Astrocyte (in vitro differentiated cells and primary cell): ENCODE measurements at regions not wholly inside any gene's neighbourhood (a gene's known extent, or its start where the extent isn't known, plus 50 kb on each side); places are given as distances from the start of the nearest gene placed in this dataset.

Source experiments
- DNase-seq: peaks from one replicate; pipeline ENCODE4 v3.0.0-alpha.2; 2010; ENCODE audit warnings: low read depth
- FAIRE-seq: peaks from 2 replicates; lab custom pipeline; 2011; peaks lifted over from hg19 to GRCh38; lab: Jason Lieb, UNC
- H2AFZ ChIP-seq: 2 replicates; pipeline ENCODE4 v1.6.0; 2012; ENCODE audit warnings: low read depth, low read length, inconsistent platforms
- H3K27ac ChIP-seq: 2 replicates; pipeline ENCODE4 v1.5.1; 2011; ENCODE audit warnings: low read depth, low read length, inconsistent platforms
- H3K27me3 ChIP-seq: 2 replicates; pipeline ENCODE4 v1.6.0; 2011; ENCODE audit warnings: low read length, inconsistent platforms; ENCODE audit not compliant: insufficient read depth
- H3K36me3 ChIP-seq: 2 replicates; pipeline ENCODE4 v1.5.1; 2011; ENCODE audit warnings: low read length, inconsistent platforms; ENCODE audit not compliant: insufficient read depth
- H3K4me1 ChIP-seq: 2 replicates; pipeline ENCODE4 v1.5.1; 2011; ENCODE audit warnings: low read length, inconsistent platforms; ENCODE audit not compliant: insufficient read depth
- H3K4me2 ChIP-seq: 2 replicates; pipeline ENCODE4 v1.6.0; 2012; ENCODE audit warnings: low read length, inconsistent platforms
- H3K4me3 ChIP-seq: 2 replicates; pipeline ENCODE4 v1.5.1; 2011; ENCODE audit warnings: low read depth, mild to moderate bottlenecking, low read length, inconsistent platforms; ENCODE audit not compliant: insufficient read depth
- H3K79me2 ChIP-seq: 2 replicates; pipeline ENCODE4 v1.6.0; 2012; ENCODE audit warnings: mild to moderate bottlenecking, low read length, inconsistent platforms; ENCODE audit not compliant: insufficient read depth
- H3K9ac ChIP-seq: 2 replicates; pipeline ENCODE4 v1.6.0; 2012; ENCODE audit warnings: mild to moderate bottlenecking, low read length, inconsistent platforms
- H3K9me3 ChIP-seq: 2 replicates; pipeline ENCODE4 v1.5.1; 2012; ENCODE audit warnings: low read depth, mild to moderate bottlenecking, low read length, inconsistent platforms; ENCODE audit not compliant: insufficient read depth
- H4K20me1 ChIP-seq: 2 replicates; pipeline ENCODE4 v1.6.0; 2012; ENCODE audit warnings: low read length, inconsistent platforms; ENCODE audit not compliant: insufficient read depth
- H3K27ac Mint-ChIP-seq: one replicate; pipeline ENCODE4 v1.8.0; 2021; ENCODE audit warnings: mild to moderate bottlenecking, mixed read lengths; ENCODE audit not compliant: unreplicated experiment
- H3K27me3 Mint-ChIP-seq: one replicate; pipeline ENCODE4 v1.8.0; 2021; ENCODE audit warnings: low read depth, mixed read lengths; ENCODE audit not compliant: unreplicated experiment
- H3K36me3 Mint-ChIP-seq: one replicate; pipeline ENCODE4 v1.8.0; 2021; ENCODE audit warnings: low read depth, mixed read lengths; ENCODE audit not compliant: unreplicated experiment
- H3K4me1 Mint-ChIP-seq: one replicate; pipeline ENCODE4 v1.8.0; 2021; ENCODE audit warnings: low read depth, mixed read lengths; ENCODE audit not compliant: unreplicated experiment
- H3K4me3 Mint-ChIP-seq: one replicate; pipeline ENCODE4 v1.8.0; 2021; ENCODE audit warnings: mild to moderate bottlenecking, moderate library complexity, mixed read lengths; ENCODE audit not compliant: unreplicated experiment
- H3K9me3 Mint-ChIP-seq: one replicate; pipeline ENCODE4 v1.8.0; 2021; ENCODE audit warnings: mild to moderate bottlenecking, mixed read lengths; ENCODE audit not compliant: unreplicated experiment
- EZH2 ChIP-seq: IDR thresholded peaks from 2 replicates; pipeline ENCODE4 v1.6.1; 2012; ENCODE audit warnings: mild to moderate bottlenecking, low read length, inconsistent platforms; ENCODE audit not compliant: insufficient read depth
- TF ChIP-seq, protein P1 (sequence below): IDR thresholded peaks from 2 replicates; pipeline ENCODE4 v1.5.1; 2011; ENCODE audit warnings: low read depth, mild to moderate bottlenecking, inconsistent platforms, low read length, moderate library complexity; ENCODE audit not compliant: insufficient read depth

GRCh38 chr3:103381296-103382079 is 946.7 kb downstream of the ZPLD1 start:
- H3K4me1 Mint-ChIP-seq: no peaks in the 10 kb centered on the region
- Histone ChIP-seq H3K9ac (no peak overlapping the region), H3K79me2 (no peaks in the 10 kb centered on the region), H3K36me3 (no peaks in the 10 kb centered on the region), H3K9me3 (no peaks in the 10 kb centered on the region), H2AFZ (no peak overlapping the region), H4K20me1 (no peaks in the 10 kb centered on the region), H3K4me1 (no peaks in the 10 kb centered on the region), H3K4me3 (no peak overlapping the region), H3K4me2 (no peak overlapping the region), H3K27ac (no peak overlapping the region), H3K27me3 (no peaks in the 10 kb centered on the region)
- no peaks in the 10 kb centered on the region for H3K9me3 Mint-ChIP-seq
- H3K4me3 Mint-ChIP-seq: no peak overlapping the region
- TF ChIP-seq, protein P1, sequence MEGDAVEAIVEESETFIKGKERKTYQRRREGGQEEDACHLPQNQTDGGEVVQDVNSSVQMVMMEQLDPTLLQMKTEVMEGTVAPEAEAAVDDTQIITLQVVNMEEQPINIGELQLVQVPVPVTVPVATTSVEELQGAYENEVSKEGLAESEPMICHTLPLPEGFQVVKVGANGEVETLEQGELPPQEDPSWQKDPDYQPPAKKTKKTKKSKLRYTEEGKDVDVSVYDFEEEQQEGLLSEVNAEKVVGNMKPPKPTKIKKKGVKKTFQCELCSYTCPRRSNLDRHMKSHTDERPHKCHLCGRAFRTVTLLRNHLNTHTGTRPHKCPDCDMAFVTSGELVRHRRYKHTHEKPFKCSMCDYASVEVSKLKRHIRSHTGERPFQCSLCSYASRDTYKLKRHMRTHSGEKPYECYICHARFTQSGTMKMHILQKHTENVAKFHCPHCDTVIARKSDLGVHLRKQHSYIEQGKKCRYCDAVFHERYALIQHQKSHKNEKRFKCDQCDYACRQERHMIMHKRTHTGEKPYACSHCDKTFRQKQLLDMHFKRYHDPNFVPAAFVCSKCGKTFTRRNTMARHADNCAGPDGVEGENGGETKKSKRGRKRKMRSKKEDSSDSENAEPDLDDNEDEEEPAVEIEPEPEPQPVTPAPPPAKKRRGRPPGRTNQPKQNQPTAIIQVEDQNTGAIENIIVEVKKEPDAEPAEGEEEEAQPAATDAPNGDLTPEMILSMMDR: no peak
- FAIRE-seq (no peak), DNase-seq (no peak)
- H3K36me3 Mint-ChIP-seq: no peaks in the 10 kb centered on the region
- no peaks in the 10 kb centered on the region for H3K27me3 Mint-ChIP-seq
- H3K27ac Mint-ChIP-seq: no peak overlapping the region

- Histone ChIP-seq H3K9me3 (no peaks in the 10 kb centered on the region), H3K27ac (no peak overlapping the region), H3K9ac (no peak overlapping the region), H3K4me3 (no peak overlapping the region), H3K4me2 (no peak overlapping the region), H3K27me3 (no peaks in the 10 kb centered on the region), H2AFZ (no peak overlapping the region), H3K79me2 (no peaks in the 10 kb centered on the region), H4K20me1 (no peaks in the 10 kb centered on the region), H3K4me1 (no peaks in the 10 kb centered on the region), H3K36me3 (no peaks in the 10 kb centered on the region)
- Mint-ChIP-seq H3K4me1 (peaks cover 7% of the 10 kb centered on the region), H3K36me3 (no peaks in the 10 kb centered on the region), H3K4me3 (no peak overlapping the region), H3K27ac (no peak overlapping the region), H3K27me3 (no peaks in the 10 kb centered on the region), H3K9me3 (no peaks in the 10 kb centered on the region)
- FAIRE-seq (no peak), DNase-seq (peak; percentile 3)
- TF ChIP-seq, protein P1: no peak
- TF ChIP-seq EZH2: no peak
These were observed 951.3 kb downstream of the ZPLD1 start for GRCh38 chr3:103385961-103386656.

- no peak overlapping the region for H3K27ac Mint-ChIP-seq
- Histone ChIP-seq H3K4me2 (no peak overlapping the region), H2AFZ (peak overlapping the region; percentile 11), H3K79me2 (no peaks in the 10 kb centered on the region), H3K36me3 (no peaks in the 10 kb centered on the region), H3K27ac (no peak overlapping the region), H3K4me1 (no peaks in the 10 kb centered on the region), H3K4me3 (no peak overlapping the region), H3K9ac (no peak overlapping the region), H3K9me3 (no peaks in the 10 kb centered on the region), H3K27me3 (no peaks in the 10 kb centered on the region), H4K20me1 (no peaks in the 10 kb centered on the region)
- DNase-seq: peak; percentile 31
- H3K4me3 Mint-ChIP-seq: no peak overlapping the region
- no peaks in the 10 kb centered on the region for H3K36me3 Mint-ChIP-seq
- peak; percentile 20 for FAIRE-seq
- H3K27me3 Mint-ChIP-seq: no peaks in the 10 kb centered on the region
- peaks cover 8% of the 10 kb centered on the region for H3K4me1 Mint-ChIP-seq
- TF ChIP-seq, protein P1: no peak
- no peak for TF ChIP-seq EZH2
- no peaks in the 10 kb centered on the region for H3K9me3 Mint-ChIP-seq
These were observed 953.4 kb downstream of the ZPLD1 start for GRCh38 chr3:103388214-103388613.
